ENCODE measurements at regions not wholly inside any gene's neighbourhood (a gene's known extent, or its start where the extent isn't known, plus 50 kb on each side); places are given as distances from the start of the nearest gene placed in this dataset.

DNA sequence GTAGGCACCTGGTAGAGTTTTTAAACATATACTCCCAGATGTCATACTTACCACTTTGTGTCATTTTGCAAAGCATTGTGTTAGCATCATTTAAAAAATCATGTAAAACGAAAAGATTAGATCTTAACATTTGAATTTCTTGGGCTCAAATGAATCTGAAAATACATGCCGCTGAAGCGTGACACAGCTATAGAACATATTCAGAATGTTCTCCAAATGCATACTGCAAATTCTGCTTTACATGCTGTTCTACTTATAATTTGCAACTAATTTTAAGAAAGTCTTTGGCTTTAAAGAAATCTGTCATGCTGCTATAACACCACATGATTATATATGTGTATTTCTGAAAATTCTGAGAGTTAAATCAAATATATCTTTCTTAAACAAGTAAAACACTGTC lies 109.2 kb upstream of the CAV2 start (continued):
- TF ChIP-seq HDAC2 (IDR thresholded peaks at IDR 0.05) = no peak
- no peak for TF ChIP-seq SUZ12 (IDR thresholded peaks at IDR 0.05; ENCODE audit: unreplicated experiment)
- TF ChIP-seq, protein P1, sequence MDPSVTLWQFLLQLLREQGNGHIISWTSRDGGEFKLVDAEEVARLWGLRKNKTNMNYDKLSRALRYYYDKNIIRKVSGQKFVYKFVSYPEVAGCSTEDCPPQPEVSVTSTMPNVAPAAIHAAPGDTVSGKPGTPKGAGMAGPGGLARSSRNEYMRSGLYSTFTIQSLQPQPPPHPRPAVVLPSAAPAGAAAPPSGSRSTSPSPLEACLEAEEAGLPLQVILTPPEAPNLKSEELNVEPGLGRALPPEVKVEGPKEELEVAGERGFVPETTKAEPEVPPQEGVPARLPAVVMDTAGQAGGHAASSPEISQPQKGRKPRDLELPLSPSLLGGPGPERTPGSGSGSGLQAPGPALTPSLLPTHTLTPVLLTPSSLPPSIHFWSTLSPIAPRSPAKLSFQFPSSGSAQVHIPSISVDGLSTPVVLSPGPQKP (IDR thresholded peaks at IDR 0.05; ENCODE audit: low read depth, low read length) = no peak
- no peak for TF ChIP-seq ATF7 (IDR thresholded peaks at IDR 0.05; ENCODE audit: low read depth)
- TF ChIP-seq, protein P2, sequence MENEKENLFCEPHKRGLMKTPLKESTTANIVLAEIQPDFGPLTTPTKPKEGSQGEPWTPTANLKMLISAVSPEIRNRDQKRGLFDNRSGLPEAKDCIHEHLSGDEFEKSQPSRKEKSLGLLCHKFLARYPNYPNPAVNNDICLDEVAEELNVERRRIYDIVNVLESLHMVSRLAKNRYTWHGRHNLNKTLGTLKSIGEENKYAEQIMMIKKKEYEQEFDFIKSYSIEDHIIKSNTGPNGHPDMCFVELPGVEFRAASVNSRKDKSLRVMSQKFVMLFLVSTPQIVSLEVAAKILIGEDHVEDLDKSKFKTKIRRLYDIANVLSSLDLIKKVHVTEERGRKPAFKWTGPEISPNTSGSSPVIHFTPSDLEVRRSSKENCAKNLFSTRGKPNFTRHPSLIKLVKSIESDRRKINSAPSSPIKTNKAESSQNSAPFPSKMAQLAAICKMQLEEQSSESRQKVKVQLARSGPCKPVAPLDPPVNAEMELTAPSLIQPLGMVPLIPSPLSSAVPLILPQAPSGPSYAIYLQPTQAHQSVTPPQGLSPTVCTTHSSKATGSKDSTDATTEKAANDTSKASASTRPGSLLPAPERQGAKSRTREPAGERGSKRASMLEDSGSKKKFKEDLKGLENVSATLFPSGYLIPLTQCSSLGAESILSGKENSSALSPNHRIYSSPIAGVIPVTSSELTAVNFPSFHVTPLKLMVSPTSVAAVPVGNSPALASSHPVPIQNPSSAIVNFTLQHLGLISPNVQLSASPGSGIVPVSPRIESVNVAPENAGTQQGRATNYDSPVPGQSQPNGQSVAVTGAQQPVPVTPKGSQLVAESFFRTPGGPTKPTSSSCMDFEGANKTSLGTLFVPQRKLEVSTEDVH (IDR thresholded peaks at IDR 0.05; ENCODE audit: low read depth, partially characterized antibody) = no peak
- TF ChIP-seq, protein P3, sequence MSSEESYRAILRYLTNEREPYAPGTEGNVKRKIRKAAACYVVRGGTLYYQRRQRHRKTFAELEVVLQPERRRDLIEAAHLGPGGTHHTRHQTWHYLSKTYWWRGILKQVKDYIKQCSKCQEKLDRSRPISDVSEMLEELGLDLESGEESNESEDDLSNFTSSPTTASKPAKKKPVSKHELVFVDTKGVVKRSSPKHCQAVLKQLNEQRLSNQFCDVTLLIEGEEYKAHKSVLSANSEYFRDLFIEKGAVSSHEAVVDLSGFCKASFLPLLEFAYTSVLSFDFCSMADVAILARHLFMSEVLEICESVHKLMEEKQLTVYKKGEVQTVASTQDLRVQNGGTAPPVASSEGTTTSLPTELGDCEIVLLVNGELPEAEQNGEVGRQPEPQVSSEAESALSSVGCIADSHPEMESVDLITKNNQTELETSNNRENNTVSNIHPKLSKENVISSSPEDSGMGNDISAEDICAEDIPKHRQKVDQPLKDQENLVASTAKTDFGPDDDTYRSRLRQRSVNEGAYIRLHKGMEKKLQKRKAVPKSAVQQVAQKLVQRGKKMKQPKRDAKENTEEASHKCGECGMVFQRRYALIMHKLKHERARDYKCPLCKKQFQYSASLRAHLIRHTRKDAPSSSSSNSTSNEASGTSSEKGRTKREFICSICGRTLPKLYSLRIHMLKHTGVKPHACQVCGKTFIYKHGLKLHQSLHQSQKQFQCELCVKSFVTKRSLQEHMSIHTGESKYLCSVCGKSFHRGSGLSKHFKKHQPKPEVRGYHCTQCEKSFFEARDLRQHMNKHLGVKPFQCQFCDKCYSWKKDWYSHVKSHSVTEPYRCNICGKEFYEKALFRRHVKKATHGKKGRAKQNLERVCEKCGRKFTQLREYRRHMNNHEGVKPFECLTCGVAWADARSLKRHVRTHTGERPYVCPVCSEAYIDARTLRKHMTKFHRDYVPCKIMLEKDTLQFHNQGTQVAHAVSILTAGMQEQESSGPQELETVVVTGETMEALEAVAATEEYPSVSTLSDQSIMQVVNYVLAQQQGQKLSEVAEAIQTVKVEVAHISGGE (CRISPR knock-in tag; IDR thresholded peaks at IDR 0.05) = no peak
- TF ChIP-seq CBX5 (IDR thresholded peaks at IDR 0.05; ENCODE audit: low read depth) = no peak
- no peak for TF ChIP-seq SMAD5 (IDR thresholded peaks at IDR 0.05; ENCODE audit: low read depth)
- TF ChIP-seq, protein P4, sequence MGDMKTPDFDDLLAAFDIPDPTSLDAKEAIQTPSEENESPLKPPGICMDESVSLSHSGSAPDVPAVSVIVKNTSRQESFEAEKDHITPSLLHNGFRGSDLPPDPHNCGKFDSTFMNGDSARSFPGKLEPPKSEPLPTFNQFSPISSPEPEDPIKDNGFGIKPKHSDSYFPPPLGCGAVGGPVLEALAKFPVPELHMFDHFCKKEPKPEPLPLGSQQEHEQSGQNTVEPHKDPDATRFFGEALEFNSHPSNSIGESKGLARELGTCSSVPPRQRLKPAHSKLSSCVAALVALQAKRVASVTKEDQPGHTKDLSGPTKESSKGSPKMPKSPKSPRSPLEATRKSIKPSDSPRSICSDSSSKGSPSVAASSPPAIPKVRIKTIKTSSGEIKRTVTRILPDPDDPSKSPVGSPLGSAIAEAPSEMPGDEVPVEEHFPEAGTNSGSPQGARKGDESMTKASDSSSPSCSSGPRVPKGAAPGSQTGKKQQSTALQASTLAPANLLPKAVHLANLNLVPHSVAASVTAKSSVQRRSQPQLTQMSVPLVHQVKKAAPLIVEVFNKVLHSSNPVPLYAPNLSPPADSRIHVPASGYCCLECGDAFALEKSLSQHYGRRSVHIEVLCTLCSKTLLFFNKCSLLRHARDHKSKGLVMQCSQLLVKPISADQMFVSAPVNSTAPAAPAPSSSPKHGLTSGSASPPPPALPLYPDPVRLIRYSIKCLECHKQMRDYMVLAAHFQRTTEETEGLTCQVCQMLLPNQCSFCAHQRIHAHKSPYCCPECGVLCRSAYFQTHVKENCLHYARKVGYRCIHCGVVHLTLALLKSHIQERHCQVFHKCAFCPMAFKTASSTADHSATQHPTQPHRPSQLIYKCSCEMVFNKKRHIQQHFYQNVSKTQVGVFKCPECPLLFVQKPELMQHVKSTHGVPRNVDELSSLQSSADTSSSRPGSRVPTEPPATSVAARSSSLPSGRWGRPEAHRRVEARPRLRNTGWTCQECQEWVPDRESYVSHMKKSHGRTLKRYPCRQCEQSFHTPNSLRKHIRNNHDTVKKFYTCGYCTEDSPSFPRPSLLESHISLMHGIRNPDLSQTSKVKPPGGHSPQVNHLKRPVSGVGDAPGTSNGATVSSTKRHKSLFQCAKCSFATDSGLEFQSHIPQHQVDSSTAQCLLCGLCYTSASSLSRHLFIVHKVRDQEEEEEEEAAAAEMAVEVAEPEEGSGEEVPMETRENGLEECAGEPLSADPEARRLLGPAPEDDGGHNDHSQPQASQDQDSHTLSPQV (IDR thresholded peaks at IDR 0.05) = no peak
- TF ChIP-seq, protein P5, sequence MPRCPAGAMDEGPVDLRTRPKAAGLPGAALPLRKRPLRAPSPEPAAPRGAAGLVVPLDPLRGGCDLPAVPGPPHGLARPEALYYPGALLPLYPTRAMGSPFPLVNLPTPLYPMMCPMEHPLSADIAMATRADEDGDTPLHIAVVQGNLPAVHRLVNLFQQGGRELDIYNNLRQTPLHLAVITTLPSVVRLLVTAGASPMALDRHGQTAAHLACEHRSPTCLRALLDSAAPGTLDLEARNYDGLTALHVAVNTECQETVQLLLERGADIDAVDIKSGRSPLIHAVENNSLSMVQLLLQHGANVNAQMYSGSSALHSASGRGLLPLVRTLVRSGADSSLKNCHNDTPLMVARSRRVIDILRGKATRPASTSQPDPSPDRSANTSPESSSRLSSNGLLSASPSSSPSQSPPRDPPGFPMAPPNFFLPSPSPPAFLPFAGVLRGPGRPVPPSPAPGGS (IDR thresholded peaks at IDR 0.05; ENCODE audit: borderline replicate concordance, insufficient read depth, low read depth, low read length, poor library complexity, severe bottlenecking) = no peak
- TF ChIP-seq, protein P6, sequence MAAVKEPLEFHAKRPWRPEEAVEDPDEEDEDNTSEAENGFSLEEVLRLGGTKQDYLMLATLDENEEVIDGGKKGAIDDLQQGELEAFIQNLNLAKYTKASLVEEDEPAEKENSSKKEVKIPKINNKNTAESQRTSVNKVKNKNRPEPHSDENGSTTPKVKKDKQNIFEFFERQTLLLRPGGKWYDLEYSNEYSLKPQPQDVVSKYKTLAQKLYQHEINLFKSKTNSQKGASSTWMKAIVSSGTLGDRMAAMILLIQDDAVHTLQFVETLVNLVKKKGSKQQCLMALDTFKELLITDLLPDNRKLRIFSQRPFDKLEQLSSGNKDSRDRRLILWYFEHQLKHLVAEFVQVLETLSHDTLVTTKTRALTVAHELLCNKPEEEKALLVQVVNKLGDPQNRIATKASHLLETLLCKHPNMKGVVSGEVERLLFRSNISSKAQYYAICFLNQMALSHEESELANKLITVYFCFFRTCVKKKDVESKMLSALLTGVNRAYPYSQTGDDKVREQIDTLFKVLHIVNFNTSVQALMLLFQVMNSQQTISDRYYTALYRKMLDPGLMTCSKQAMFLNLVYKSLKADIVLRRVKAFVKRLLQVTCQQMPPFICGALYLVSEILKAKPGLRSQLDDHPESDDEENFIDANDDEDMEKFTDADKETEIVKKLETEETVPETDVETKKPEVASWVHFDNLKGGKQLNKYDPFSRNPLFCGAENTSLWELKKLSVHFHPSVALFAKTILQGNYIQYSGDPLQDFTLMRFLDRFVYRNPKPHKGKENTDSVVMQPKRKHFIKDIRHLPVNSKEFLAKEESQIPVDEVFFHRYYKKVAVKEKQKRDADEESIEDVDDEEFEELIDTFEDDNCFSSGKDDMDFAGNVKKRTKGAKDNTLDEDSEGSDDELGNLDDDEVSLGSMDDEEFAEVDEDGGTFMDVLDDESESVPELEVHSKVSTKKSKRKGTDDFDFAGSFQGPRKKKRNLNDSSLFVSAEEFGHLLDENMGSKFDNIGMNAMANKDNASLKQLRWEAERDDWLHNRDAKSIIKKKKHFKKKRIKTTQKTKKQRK (IDR thresholded peaks at IDR 0.05; ENCODE audit: low read depth, low read length) = no peak
- no peak for TF ChIP-seq RBBP5 (conservative IDR thresholded peaks at IDR 0.05)
